Calu3 (cell line): ENCODE measurements at regions not wholly inside any gene's neighbourhood (a gene's known extent, or its start where the extent isn't known, plus 50 kb on each side); places are given as distances from the start of the nearest gene placed in this dataset.

Source experiments
- BruUV-seq: library from RNA; stranded (reverse); fragments of 400-500 nt; replicated peaks from 2 replicates; lab custom pipeline; 2021; lab: Mats Ljungman, UMichigan
- CTCF ChIA-PET: fragments of 300-600 bp; sonication (Branson Sonifier 250); formaldehyde crosslinking; loops from one replicate; lab custom pipeline; 2022; ENCODE audit warnings: antibody characterized with exemption; lab: Charles Lee
- DNase-seq: peaks from one replicate; pipeline ENCODE4 v3.0.0; 2022
- H3K27ac Mint-ChIP-seq: one replicate; pipeline ENCODE4 v1.8.0; 2022; ENCODE audit warnings: mixed read lengths; ENCODE audit not compliant: unreplicated experiment
- H3K27me3 Mint-ChIP-seq: one replicate; pipeline ENCODE4 v1.8.0; 2022; ENCODE audit warnings: mixed read lengths; ENCODE audit not compliant: unreplicated experiment
- H3K36me3 Mint-ChIP-seq: one replicate; pipeline ENCODE4 v1.8.0; 2022; ENCODE audit warnings: mild to moderate bottlenecking, moderate library complexity, mixed read lengths; ENCODE audit not compliant: insufficient read depth, unreplicated experiment
- H3K4me1 Mint-ChIP-seq: one replicate; pipeline ENCODE4 v1.8.0; 2022; ENCODE audit warnings: mild to moderate bottlenecking, low read depth, mixed read lengths; ENCODE audit not compliant: unreplicated experiment
- H3K4me3 Mint-ChIP-seq: one replicate; pipeline ENCODE4 v1.8.0; 2022; ENCODE audit warnings: mild to moderate bottlenecking, low read depth, moderate library complexity, mixed read lengths; ENCODE audit not compliant: unreplicated experiment
- H3K9me3 Mint-ChIP-seq: one replicate; pipeline ENCODE4 v1.8.0; 2022; ENCODE audit warnings: low read depth, mixed read lengths; ENCODE audit not compliant: unreplicated experiment
- intact Hi-C: fragments of 100-400 bp; cut with micrococcal nuclease; formaldehyde crosslinking; loops from one replicate; pipeline ENCODE4 v1.10.0; 2022; ENCODE audit not compliant: unreplicated experiment
- TF ChIP-seq, protein P1 (sequence below): fragments of 200-600 bp; IDR thresholded peaks from one replicate; pipeline ENCODE4 v1.8.0; 2022; ENCODE audit warnings: antibody characterized with exemption; ENCODE audit not compliant: unreplicated experiment

DNA sequence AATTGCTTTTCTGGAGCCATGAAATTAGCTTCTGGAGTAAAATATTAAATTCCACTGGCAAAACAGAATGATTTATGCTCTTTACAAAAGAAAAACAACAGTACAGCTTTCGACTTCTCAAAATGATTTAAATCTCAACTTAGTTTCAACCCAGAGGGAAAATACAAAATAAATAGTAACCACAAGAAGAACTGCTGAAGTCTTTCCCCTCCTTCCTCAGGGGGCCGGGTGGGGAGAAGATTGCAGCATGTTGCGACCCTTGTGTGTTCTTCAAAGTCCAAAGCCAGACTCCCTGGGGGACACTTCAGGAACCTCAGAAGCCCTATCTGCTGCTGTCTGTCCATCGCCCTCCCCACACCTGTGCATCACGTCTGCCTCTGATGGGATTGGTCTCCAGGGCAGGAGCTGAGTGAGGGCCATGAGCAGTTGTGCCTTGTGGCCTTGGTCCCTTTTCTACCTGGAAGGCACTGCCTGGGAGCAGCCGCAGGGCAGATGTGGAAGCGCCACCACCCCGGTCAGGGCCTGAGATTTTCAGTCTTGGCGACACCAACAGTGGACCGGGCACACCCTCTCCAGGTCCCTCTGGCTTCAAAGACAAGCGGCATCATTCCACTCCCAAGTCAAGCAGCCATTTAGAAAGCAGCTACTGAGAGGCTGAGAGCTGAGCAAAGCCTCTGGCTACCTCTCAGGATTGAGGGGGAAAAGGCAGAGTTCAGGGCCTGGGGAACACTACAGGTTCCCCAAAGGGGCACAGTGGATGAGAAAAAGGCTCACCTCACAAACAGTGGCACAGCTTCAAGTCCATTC, 210.1 kb upstream of the RAB6C start:
- BruUV-seq = no TSS peak
- DNase-seq = no peak
- Mint-ChIP-seq H3K27ac (no peak overlapping the region), H3K27me3 (peaks cover 12% of the 10 kb centered on the region), H3K36me3 (no peaks in the 10 kb centered on the region), H3K9me3 (peaks cover 5% of the 10 kb centered on the region), H3K4me3 (no peak overlapping the region), H3K4me1 (no peaks in the 10 kb centered on the region)
- intact Hi-C loops = no loop called here
- TF ChIP-seq, protein P1, sequence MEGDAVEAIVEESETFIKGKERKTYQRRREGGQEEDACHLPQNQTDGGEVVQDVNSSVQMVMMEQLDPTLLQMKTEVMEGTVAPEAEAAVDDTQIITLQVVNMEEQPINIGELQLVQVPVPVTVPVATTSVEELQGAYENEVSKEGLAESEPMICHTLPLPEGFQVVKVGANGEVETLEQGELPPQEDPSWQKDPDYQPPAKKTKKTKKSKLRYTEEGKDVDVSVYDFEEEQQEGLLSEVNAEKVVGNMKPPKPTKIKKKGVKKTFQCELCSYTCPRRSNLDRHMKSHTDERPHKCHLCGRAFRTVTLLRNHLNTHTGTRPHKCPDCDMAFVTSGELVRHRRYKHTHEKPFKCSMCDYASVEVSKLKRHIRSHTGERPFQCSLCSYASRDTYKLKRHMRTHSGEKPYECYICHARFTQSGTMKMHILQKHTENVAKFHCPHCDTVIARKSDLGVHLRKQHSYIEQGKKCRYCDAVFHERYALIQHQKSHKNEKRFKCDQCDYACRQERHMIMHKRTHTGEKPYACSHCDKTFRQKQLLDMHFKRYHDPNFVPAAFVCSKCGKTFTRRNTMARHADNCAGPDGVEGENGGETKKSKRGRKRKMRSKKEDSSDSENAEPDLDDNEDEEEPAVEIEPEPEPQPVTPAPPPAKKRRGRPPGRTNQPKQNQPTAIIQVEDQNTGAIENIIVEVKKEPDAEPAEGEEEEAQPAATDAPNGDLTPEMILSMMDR = no peak
- CTCF ChIA-PET = no interaction called here

DNA sequence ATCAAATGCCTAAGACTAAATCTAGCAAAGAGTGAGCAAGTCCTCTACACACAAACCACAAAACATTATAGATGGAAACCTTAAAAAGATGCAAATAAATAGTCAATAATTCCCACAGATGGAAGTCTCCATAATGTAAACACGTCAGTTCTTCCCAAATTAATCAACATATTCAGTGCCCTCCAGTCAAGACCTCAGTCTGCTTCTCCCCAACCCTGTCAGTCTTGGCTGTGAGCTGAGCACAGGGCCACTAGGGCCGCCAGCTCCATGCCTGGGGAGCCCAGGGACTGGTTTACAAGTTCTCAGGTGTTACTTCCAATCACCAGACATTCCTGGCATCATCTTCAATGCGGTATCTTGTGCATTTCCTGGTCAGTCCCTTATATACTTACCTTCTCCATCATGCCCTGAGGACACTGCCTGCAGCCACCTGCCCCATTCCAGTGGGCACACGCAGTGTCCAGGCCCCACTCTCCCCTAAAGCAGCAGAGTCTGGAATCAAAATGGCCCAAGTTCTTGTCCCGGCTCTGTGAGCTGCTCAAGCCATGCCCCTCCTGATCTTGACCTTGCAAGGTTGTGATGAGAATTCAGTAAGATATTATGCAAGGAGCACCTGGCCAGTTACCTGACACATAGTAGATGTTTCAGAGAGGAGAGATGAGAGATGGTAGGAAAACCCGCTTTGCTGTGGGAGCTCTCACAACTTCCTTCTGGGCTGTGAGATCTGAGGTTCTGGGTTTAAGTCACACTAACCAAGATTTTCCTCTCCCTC, 207.9 kb upstream of the RAB6C start:
- H3K27ac Mint-ChIP-seq = no peak overlapping the region
- CTCF ChIA-PET = no interaction called here

DNA sequence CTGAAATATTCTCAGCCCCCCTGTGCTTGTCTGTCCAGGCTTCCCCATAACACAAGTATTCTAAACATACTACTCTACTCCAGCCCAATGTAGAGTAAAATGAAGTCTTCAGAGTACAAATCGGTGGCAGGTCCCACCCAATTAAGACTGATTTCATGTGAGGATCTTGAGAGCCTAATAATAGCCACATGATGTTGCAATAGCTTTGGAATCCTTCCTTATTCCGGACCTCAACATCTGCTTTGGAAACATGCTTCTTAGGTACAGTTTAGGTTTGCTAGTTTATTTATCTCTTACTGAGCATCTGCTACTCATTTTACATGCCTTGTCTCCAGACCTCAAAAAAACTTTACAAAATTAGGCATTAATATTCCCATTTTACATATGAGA, 207.3 kb upstream of the RAB6C start:
- TF ChIP-seq, protein P1 = no peak
- no TSS peak for BruUV-seq
- peaks cover 1% of the 10 kb centered on the region for H3K27me3 Mint-ChIP-seq
- no peak overlapping the region for H3K27ac Mint-ChIP-seq
- intact Hi-C loops = loop anchor here (10.0 kb wide), 1 partner anchor 153 kb away; no protein-coding TSS in a partner anchor
- no peaks in the 10 kb centered on the region for H3K36me3 Mint-ChIP-seq
- no peaks in the 10 kb centered on the region for H3K4me1 Mint-ChIP-seq
- DNase-seq = no peak
- CTCF ChIA-PET = no interaction called here
- H3K9me3 Mint-ChIP-seq = peaks cover 3% of the 10 kb centered on the region
- H3K4me3 Mint-ChIP-seq = no peak overlapping the region

More for the DNA sequence above, 207.9 kb upstream of the RAB6C start:
- TF ChIP-seq, protein P1 = no peak
- intact Hi-C loops = loop anchor here (10.0 kb wide), 1 partner anchor 153 kb away; no protein-coding TSS in a partner anchor
- Mint-ChIP-seq H3K9me3 (peaks cover 3% of the 10 kb centered on the region), H3K36me3 (no peaks in the 10 kb centered on the region), H3K4me1 (no peaks in the 10 kb centered on the region), H3K4me3 (no peak overlapping the region), H3K27me3 (peaks cover 7% of the 10 kb centered on the region)
- no peak for DNase-seq
- no TSS peak for BruUV-seq

DNA sequence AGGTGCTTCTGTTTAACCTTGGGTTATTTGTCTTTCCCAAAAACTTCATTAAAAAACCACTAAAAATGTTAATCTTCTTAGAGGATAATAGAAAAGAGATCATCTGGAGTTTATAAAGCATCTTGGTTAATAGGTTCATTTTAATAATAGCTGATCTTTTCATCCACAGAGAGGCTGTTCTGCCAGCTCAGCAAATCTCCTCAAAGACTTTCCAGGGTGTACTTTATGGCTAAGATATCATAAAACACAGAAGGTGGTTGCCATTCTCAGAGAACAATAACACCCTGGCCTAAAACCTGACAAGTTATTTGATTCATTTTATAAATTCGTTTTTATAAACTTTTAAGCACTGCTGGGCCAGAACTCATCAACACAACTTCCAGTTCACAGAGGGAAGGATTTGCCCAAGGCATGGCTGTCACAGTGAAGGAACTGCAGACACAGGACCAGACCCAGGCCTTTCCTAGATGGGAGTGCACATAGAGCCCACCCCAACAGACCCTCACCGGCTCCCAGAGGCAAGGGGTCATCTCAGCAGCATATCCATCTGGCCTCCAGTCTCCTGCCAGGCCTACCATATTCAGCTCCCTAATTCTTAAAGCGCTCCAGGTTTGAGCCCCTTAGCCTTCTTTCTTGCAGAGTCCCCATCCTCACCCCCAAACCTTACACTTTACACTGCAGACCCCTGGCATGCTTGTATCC, 203.4 kb upstream of the RAB6C start:
- no peaks in the 10 kb centered on the region for H3K4me1 Mint-ChIP-seq
- no peaks in the 10 kb centered on the region for H3K36me3 Mint-ChIP-seq
- peaks cover 5% of the 10 kb centered on the region for H3K27me3 Mint-ChIP-seq
- no peak for DNase-seq
- CTCF ChIA-PET = no interaction called here
- no TSS peak for BruUV-seq
- no peak overlapping the region for H3K4me3 Mint-ChIP-seq
- no peak overlapping the region for H3K27ac Mint-ChIP-seq
- TF ChIP-seq, protein P1 = no peak
- peaks cover 3% of the 10 kb centered on the region for H3K9me3 Mint-ChIP-seq
- intact Hi-C loops = loop anchor here (10.0 kb wide), 1 partner anchor 149 kb away; no protein-coding TSS in a partner anchor
